GM12864 (cell line): ENCODE measurements at regions not wholly inside any gene's neighbourhood (a gene's known extent, or its start where the extent isn't known, plus 50 kb on each side); places are given as distances from the start of the nearest gene placed in this dataset.

Experiments used
- DNase-seq: peaks from one replicate; pipeline ENCODE4 v3.0.0-alpha.2; 2011; ENCODE audit warnings: low read depth
- H3K4me3 ChIP-seq: 2 replicates; pipeline ENCODE4 v1.5.1; 2011; ENCODE audit warnings: mild to moderate bottlenecking, low read depth, low read length, control low read depth
- CTCF ChIP-seq: IDR thresholded peaks from 2 replicates; pipeline ENCODE4 v1.5.1; 2011; ENCODE audit warnings: low read depth, mild to moderate bottlenecking, moderate library complexity, low read length, control low read depth, inconsistent platforms; ENCODE audit errors: missing control alignments

DNA sequence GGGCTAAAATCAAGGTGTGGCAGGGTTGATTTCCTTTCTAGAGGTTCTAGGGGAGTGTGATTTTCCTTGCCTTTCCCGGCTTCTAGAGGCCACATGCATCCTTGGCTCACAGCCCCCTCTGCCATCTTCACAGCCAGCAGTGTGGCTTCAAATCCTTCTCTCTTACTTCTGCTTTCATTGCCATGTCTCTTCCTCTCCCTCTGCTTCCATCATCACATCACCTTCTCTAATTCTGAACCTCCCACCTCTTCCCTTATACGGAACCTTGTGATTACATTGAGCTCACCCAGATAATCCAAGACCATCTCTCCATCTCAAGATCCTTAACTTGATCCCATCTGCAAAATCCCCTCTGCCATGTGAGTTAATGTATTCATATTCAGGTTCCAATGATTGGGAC is 56.2 kb upstream of the RMDN2 start:
- DNase-seq = no peak
- TF ChIP-seq CTCF = no peak
- no peak overlapping the region for H3K4me3 ChIP-seq

DNA sequence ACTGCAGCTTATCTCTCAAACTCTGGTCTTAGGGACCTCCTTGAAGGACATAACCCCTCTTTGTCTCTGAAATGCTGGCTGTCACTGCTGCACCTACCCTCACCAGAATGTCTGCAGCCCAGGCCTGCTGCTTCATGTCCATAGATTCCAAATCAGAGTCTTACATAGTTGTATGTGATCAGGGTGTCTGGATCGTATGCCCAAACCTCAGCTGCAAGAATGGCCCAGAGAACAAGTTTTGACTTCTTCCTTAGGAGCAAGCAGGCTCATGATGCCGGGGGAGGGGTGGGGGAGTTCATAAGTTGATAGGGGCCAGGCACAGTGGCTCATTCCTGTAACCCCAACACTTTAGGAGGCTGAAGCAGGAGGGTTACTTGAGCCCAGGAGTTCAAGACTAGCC is 55.8 kb upstream of the RMDN2 start:
- TF ChIP-seq CTCF = no peak
- H3K4me3 ChIP-seq = no peak overlapping the region
- no peak for DNase-seq

DNA sequence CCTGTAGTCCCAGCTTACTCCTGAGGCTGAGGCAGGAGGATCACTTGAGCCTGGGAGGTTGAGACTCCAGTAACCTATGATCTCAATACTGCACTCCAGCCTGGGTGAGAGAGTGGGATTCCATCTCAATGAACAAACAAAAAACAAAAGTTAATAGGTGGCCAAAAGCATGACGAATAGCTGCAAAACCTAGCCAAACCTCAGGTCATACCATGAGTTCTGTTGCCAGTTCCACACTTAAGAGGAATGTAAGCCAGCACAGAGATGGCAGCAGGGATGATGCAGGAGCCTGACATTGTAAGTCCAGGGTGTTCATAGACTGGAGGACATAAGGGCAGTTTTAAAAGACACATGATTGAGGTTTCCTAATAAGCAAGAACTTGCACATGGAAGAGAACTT is 55.3 kb upstream of the RMDN2 start:
- H3K4me3 ChIP-seq = no peak overlapping the region
- DNase-seq = no peak
- no peak for TF ChIP-seq CTCF

- TF ChIP-seq CTCF = no peak
- DNase-seq = no peak
These were observed 54.3 kb upstream of the RMDN2 start for GRCh38 chr2:37870829-37871228.

DNA sequence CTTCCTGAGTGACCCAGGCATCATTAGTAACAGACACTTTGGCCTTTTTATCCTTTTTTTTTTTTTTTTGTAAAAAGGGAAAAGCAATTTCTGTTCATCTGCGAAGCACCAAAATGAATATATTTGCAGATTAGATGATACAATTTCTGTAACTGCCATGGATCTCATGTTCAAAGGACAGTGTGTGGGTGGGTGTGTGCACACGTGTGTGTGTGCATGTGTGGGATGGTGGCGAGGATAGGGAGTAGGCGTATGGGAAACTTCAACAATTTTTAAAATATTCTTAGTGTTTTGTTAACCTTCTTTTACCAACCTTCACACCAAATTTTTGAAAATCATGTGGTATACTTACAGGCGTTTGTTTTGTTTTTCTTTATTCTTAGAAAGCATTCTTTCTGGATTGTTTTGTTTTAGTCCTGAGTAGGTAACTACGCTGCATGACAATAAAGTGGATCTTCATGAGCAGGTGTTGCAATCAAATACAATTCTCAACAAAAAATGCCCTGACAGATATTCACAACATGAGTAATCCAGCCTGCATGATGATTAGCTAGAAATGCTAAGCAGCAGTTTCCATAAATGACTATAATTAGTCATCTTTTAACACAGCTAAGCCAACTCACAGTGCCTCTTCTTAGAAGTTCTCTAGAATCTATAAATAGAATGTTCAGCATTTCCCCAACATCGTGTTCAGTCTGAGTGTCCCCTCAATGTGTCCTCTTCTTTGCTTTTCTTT is 53.5 kb upstream of the RMDN2 start:
- DNase-seq = peak; percentile 29
- TF ChIP-seq CTCF = no peak

More at GRCh38 chr2:37870829-37871228, 54.3 kb upstream of the RMDN2 start:
- H3K4me3 ChIP-seq = no peak overlapping the region

GRCh38 chr2:37872192-37872750 is 52.8 kb upstream of the RMDN2 start:
- no peak for TF ChIP-seq CTCF
- DNase-seq = no peak
- H3K4me3 ChIP-seq = no peak overlapping the region

More for the DNA sequence above, 53.5 kb upstream of the RMDN2 start:
- no peak overlapping the region for H3K4me3 ChIP-seq

- no peak for DNase-seq
- H3K4me3 ChIP-seq = no peak overlapping the region
- TF ChIP-seq CTCF = no peak
These were observed 51.9 kb upstream of the RMDN2 start for GRCh38 chr2:37873229-37873628.
